GM19324 (cell line): ENCODE measurements at regions not wholly inside any gene's neighbourhood (a gene's known extent, or its start where the extent isn't known, plus 50 kb on each side); places are given as distances from the start of the nearest gene placed in this dataset.

Experiments used
- ATAC-seq: cut with Tn5 transposase; IDR thresholded peaks from one replicate; pipeline ENCODE4 v1.9.1; 2021; ENCODE audit warnings: mild to moderate bottlenecking, moderate library complexity; ENCODE audit not compliant: unreplicated experiment, low FRiP score

GRCh38 chr5:56523790-56524575 lies 290.9 kb upstream of the ANKRD55 start:
- no peak for ATAC-seq

- no peak for ATAC-seq
Observed at GRCh38 chr5:56522960-56523359, 289.8 kb upstream of the ANKRD55 start.

- ATAC-seq = no peak
Observed at GRCh38 chr5:56522169-56522568, 289.0 kb upstream of the ANKRD55 start.

GRCh38 chr5:56520986-56521730 lies 288.0 kb upstream of the ANKRD55 start:
- no peak for ATAC-seq

- ATAC-seq = no peak
Observed at GRCh38 chr5:56518820-56519219, 285.7 kb upstream of the ANKRD55 start.

- ATAC-seq = no peak
Observed at GRCh38 chr5:56517011-56517416, 283.9 kb upstream of the ANKRD55 start.

GRCh38 chr5:56516441-56516840 lies 283.3 kb upstream of the ANKRD55 start:
- ATAC-seq = no peak

GRCh38 chr5:56516035-56516434 lies 282.9 kb upstream of the ANKRD55 start:
- ATAC-seq = no peak

- no peak for ATAC-seq
Observed at GRCh38 chr5:56515011-56515410, 281.9 kb upstream of the ANKRD55 start.

GRCh38 chr5:56514245-56514644 lies 281.1 kb upstream of the ANKRD55 start:
- ATAC-seq = no peak

- no peak for ATAC-seq
Observed at GRCh38 chr5:56513141-56513540, 280.0 kb upstream of the ANKRD55 start.

GRCh38 chr5:56512313-56512996 lies 279.3 kb upstream of the ANKRD55 start:
- no peak for ATAC-seq

GRCh38 chr5:56511326-56511841 lies 278.3 kb upstream of the ANKRD55 start:
- ATAC-seq = no peak

- ATAC-seq = no peak
Observed at GRCh38 chr5:56508249-56508648, 275.1 kb upstream of the ANKRD55 start.

GRCh38 chr5:56507351-56507930 lies 274.3 kb upstream of the ANKRD55 start:
- no peak for ATAC-seq

GRCh38 chr5:56506211-56506965 lies 273.3 kb upstream of the ANKRD55 start:
- no peak for ATAC-seq

GRCh38 chr5:56503929-56504328 lies 270.8 kb upstream of the ANKRD55 start:
- no peak for ATAC-seq

- no peak for ATAC-seq
Observed at GRCh38 chr5:56501781-56502557, 268.8 kb upstream of the ANKRD55 start.

GRCh38 chr5:56499901-56500300 lies 266.8 kb upstream of the ANKRD55 start:
- no peak for ATAC-seq
